ENCODE measurements at regions not wholly inside any gene's neighbourhood (a gene's known extent, or its start where the extent isn't known, plus 50 kb on each side); places are given as distances from the start of the nearest gene placed in this dataset.

GRCh38 chr4:167380964-167381363 lies 146.7 kb upstream of the SPOCK3 start:
- H3K27ac Mint-ChIP-seq: no peak overlapping the region
- no peak for TF ChIP-seq CTCF (IDR thresholded peaks at IDR 0.05)
- H3K4me3 Mint-ChIP-seq: no peak overlapping the region
- H3K27me3 Mint-ChIP-seq (ENCODE audit: low read depth, poor library complexity): peaks cover 5% of the 10 kb centered on the region
- no peaks in the 10 kb centered on the region for H3K36me3 Mint-ChIP-seq (ENCODE audit: low read depth)
- H3K4me1 Mint-ChIP-seq: no peaks in the 10 kb centered on the region
- H3K9me3 Mint-ChIP-seq: no peaks in the 10 kb centered on the region
- no peak for DNase-seq

GRCh38 chr4:167383291-167383690 lies 149.0 kb upstream of the SPOCK3 start:
- Mint-ChIP-seq H3K9me3 (no peaks in the 10 kb centered on the region), H3K4me3 (no peak overlapping the region), H3K27ac (no peak overlapping the region), H3K36me3 (ENCODE audit: low read depth) (no peaks in the 10 kb centered on the region), H3K4me1 (no peaks in the 10 kb centered on the region), H3K27me3 (ENCODE audit: low read depth, poor library complexity) (peaks cover 5% of the 10 kb centered on the region)
- TF ChIP-seq CTCF (IDR thresholded peaks at IDR 0.05): no peak
- no peak for DNase-seq

GRCh38 chr4:167397586-167397985 lies 163.3 kb upstream of the SPOCK3 start:
- Mint-ChIP-seq H3K9me3 (no peaks in the 10 kb centered on the region), H3K4me1 (no peaks in the 10 kb centered on the region), H3K36me3 (ENCODE audit: low read depth) (no peaks in the 10 kb centered on the region), H3K4me3 (no peak overlapping the region), H3K27me3 (ENCODE audit: low read depth, poor library complexity) (no peaks in the 10 kb centered on the region), H3K27ac (no peak overlapping the region)
- no peak for DNase-seq
- no peak for TF ChIP-seq CTCF (IDR thresholded peaks at IDR 0.05)

- H3K9me3 Mint-ChIP-seq: no peaks in the 10 kb centered on the region
- H3K4me1 Mint-ChIP-seq: no peaks in the 10 kb centered on the region
- no peak overlapping the region for H3K4me3 Mint-ChIP-seq
- no peak for DNase-seq
- H3K36me3 Mint-ChIP-seq (ENCODE audit: low read depth): no peaks in the 10 kb centered on the region
- peaks cover 4% of the 10 kb centered on the region for H3K27me3 Mint-ChIP-seq (ENCODE audit: low read depth, poor library complexity)
- TF ChIP-seq CTCF (IDR thresholded peaks at IDR 0.05): no peak
- H3K27ac Mint-ChIP-seq: no peak overlapping the region
Observed at GRCh38 chr4:167399201-167399600, 164.9 kb upstream of the SPOCK3 start.

GRCh38 chr4:167406181-167406580 lies 171.9 kb upstream of the SPOCK3 start:
- TF ChIP-seq CTCF (IDR thresholded peaks at IDR 0.05): no peak
- no peaks in the 10 kb centered on the region for H3K9me3 Mint-ChIP-seq
- H3K27me3 Mint-ChIP-seq (ENCODE audit: low read depth, poor library complexity): peaks cover 4% of the 10 kb centered on the region
- no peak overlapping the region for H3K4me3 Mint-ChIP-seq
- no peak overlapping the region for H3K27ac Mint-ChIP-seq
- no peak for DNase-seq
- H3K4me1 Mint-ChIP-seq: no peaks in the 10 kb centered on the region
- H3K36me3 Mint-ChIP-seq (ENCODE audit: low read depth): no peaks in the 10 kb centered on the region

GRCh38 chr4:167415461-167415860 lies 181.2 kb upstream of the SPOCK3 start:
- TF ChIP-seq CTCF (IDR thresholded peaks at IDR 0.05): no peak
- Mint-ChIP-seq H3K4me1 (no peaks in the 10 kb centered on the region), H3K27me3 (ENCODE audit: low read depth, poor library complexity) (no peaks in the 10 kb centered on the region), H3K27ac (no peak overlapping the region), H3K36me3 (ENCODE audit: low read depth) (no peaks in the 10 kb centered on the region), H3K4me3 (no peak overlapping the region), H3K9me3 (no peaks in the 10 kb centered on the region)
- no peak for DNase-seq

Measured in nephron progenitor cell (in vitro differentiated cells).